22Rv1 (cell line): ENCODE measurements at regions not wholly inside any gene's neighbourhood (a gene's known extent, or its start where the extent isn't known, plus 50 kb on each side); places are given as distances from the start of the nearest gene placed in this dataset.

Source experiments
- ZFX ChIP-seq: fragments of 450-650 bp; IDR thresholded peaks from 2 replicates; pipeline ENCODE4 v1.6.1; 2017; ENCODE audit warnings: antibody characterized with exemption, borderline replicate concordance
- TF ChIP-seq, protein P1 (sequence below): fragments of 450-650 bp; IDR thresholded peaks from 2 replicates; pipeline ENCODE4 v1.5.1; 2017; ENCODE audit warnings: mild to moderate bottlenecking

DNA sequence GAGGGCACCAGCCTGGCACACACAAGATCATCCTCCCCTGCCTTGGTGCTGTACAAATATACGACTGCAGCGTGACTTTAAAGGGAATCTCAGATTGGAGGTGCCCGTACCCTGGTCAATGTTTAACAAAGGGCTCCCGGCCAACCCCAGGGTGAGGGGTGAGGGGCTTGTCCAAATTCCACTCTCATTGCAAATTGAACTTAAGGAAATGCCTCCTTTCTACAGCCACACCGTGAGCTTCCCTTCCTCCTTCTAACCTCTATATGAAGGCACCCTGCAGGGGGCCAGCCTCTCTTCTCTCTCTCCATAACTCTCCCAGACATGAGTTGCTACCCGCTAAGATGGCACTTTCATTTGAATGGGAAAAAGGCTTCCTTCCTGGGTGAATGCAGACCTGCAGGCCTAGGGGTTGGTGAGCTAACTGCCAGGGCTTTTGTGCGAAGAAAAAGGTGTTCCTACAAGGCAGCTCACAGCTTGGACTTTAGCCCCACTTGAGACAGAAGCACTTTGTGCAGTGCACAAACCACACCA, 76.6 kb downstream of the IRF8 start:
- TF ChIP-seq, protein P1, sequence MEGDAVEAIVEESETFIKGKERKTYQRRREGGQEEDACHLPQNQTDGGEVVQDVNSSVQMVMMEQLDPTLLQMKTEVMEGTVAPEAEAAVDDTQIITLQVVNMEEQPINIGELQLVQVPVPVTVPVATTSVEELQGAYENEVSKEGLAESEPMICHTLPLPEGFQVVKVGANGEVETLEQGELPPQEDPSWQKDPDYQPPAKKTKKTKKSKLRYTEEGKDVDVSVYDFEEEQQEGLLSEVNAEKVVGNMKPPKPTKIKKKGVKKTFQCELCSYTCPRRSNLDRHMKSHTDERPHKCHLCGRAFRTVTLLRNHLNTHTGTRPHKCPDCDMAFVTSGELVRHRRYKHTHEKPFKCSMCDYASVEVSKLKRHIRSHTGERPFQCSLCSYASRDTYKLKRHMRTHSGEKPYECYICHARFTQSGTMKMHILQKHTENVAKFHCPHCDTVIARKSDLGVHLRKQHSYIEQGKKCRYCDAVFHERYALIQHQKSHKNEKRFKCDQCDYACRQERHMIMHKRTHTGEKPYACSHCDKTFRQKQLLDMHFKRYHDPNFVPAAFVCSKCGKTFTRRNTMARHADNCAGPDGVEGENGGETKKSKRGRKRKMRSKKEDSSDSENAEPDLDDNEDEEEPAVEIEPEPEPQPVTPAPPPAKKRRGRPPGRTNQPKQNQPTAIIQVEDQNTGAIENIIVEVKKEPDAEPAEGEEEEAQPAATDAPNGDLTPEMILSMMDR = no peak
- no peak for TF ChIP-seq ZFX
